ENCODE measurements at regions not wholly inside any gene's neighbourhood (a gene's known extent, or its start where the extent isn't known, plus 50 kb on each side); places are given as distances from the start of the nearest gene placed in this dataset.
"Not testable (repeated sequence)": the region's sequence is repeated elsewhere in the genome, so short reads cannot be mapped to it uniquely, and the experiment has no call there.

DNA sequence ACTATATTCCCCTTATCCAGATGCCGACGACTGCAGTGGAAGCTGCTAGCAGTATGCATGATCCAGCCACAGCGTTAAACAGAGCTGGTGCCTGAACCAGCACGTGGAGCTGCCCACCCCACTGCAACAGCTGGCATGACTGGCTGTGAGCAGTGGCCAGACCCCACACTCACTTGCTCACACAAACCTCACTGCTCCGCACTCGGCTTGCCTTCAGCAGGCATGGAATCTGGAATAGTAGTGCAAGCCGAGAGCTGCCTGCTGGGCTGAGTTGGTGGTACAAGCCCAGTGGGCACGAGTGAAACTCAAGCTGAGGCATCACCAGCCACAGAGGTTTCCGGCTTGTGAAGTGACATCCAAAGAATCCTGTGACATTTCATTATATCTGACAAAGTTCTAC lies 1197.6 kb downstream of the FAM133A start:
- Histone ChIP-seq H3K9me3 (ENCODE audit: control insufficient read depth, insufficient read depth, low read length) (no peaks in the 10 kb centered on the region), H3K36me3 (ENCODE audit: control insufficient read depth, insufficient read depth, low read length) (no peaks in the 10 kb centered on the region), H3K4me1 (ENCODE audit: control insufficient read depth, insufficient read depth, low read length) (no peaks in the 10 kb centered on the region), H3K4me3 (ENCODE audit: low read length) (no peak overlapping the region), H3K27ac (ENCODE audit: low read length) (no peak overlapping the region), H3K27me3 (ENCODE audit: control insufficient read depth, insufficient read depth, low read length) (no peaks in the 10 kb centered on the region)
- no CpG with 5 or more reads among the region's 9 CpGs for WGBS (ENCODE audit: insufficient coverage, insufficient read length)
- DNase-seq (ENCODE audit: low read depth, low spot score) = no peak

DNA sequence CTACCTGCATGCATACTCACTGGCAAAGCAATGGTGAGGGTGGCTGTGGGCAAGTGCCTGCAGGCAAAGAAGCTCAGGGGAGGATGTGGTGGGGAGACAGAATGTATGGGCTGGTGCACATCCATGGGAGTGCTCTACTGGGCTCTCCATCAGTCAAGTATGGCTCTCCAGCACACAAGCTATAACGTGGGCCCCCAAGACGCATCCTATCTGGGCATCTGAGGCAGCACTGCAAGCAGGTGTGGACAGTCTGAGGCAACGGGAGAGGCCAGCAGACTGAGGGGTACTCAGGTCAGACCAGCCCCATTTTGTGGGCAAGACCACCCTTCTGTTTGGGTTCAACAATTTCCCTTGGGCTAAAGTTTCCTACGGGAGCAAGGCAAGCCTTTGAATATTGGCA lies 1227.8 kb downstream of the FAM133A start:
- no peaks in the 10 kb centered on the region for H3K27me3 ChIP-seq (ENCODE audit: control insufficient read depth, insufficient read depth, low read length)
- WGBS (ENCODE audit: insufficient coverage, insufficient read length) = no CpG with 5 or more reads among the region's 4 CpGs
- no peaks in the 10 kb centered on the region for H3K4me1 ChIP-seq (ENCODE audit: control insufficient read depth, insufficient read depth, low read length)
- H3K27ac ChIP-seq (ENCODE audit: low read length) = no peak overlapping the region
- no peaks in the 10 kb centered on the region for H3K36me3 ChIP-seq (ENCODE audit: control insufficient read depth, insufficient read depth, low read length)
- no peak for DNase-seq (ENCODE audit: low read depth, low spot score)
- no peak overlapping the region for H3K4me3 ChIP-seq (ENCODE audit: low read length)
- no peaks in the 10 kb centered on the region for H3K9me3 ChIP-seq (ENCODE audit: control insufficient read depth, insufficient read depth, low read length)

GRCh38 chrX:94908171-94908570 lies 1234.2 kb downstream of the FAM133A start:
- H3K27ac ChIP-seq (ENCODE audit: low read length) = no peak overlapping the region
- no peaks in the 10 kb centered on the region for H3K27me3 ChIP-seq (ENCODE audit: control insufficient read depth, insufficient read depth, low read length)
- H3K4me1 ChIP-seq (ENCODE audit: control insufficient read depth, insufficient read depth, low read length) = no peaks in the 10 kb centered on the region
- H3K36me3 ChIP-seq (ENCODE audit: control insufficient read depth, insufficient read depth, low read length) = no peaks in the 10 kb centered on the region
- WGBS (ENCODE audit: insufficient coverage, insufficient read length) = no CpG with 5 or more reads among the region's 7 CpGs
- no peak overlapping the region for H3K4me3 ChIP-seq (ENCODE audit: low read length)
- H3K9me3 ChIP-seq (ENCODE audit: control insufficient read depth, insufficient read depth, low read length) = no peaks in the 10 kb centered on the region
- no peak for DNase-seq (ENCODE audit: low read depth, low spot score)

DNA sequence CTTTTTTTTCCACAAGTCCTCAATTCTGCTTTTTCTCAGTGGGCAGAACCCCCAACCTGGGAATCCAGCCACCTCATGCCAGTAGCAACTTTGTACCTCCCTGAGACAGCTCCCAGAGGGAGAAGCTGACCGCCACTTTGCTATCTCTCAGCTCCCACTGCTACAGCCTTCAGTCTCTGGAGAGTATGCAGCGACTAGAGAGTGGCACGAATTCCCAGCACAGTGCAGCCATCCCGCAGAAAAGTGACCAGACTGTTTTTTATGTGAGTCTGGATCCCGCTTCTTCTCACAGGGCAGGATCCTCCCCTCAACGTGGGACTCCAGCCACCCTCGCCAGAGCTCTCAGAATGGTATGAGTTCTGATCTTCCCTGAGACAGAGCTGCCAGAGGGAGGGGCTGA lies 1234.6 kb downstream of the FAM133A start:
- no peaks in the 10 kb centered on the region for H3K4me1 ChIP-seq (ENCODE audit: control insufficient read depth, insufficient read depth, low read length)
- no peaks in the 10 kb centered on the region for H3K27me3 ChIP-seq (ENCODE audit: control insufficient read depth, insufficient read depth, low read length)
- no peak for DNase-seq (ENCODE audit: low read depth, low spot score)
- H3K27ac ChIP-seq (ENCODE audit: low read length) = no peak overlapping the region
- no CpG with 5 or more reads among the region's 7 CpGs for WGBS (ENCODE audit: insufficient coverage, insufficient read length)
- H3K9me3 ChIP-seq (ENCODE audit: control insufficient read depth, insufficient read depth, low read length) = no peaks in the 10 kb centered on the region
- H3K4me3 ChIP-seq (ENCODE audit: low read length) = no peak overlapping the region
- H3K36me3 ChIP-seq (ENCODE audit: control insufficient read depth, insufficient read depth, low read length) = no peaks in the 10 kb centered on the region

DNA sequence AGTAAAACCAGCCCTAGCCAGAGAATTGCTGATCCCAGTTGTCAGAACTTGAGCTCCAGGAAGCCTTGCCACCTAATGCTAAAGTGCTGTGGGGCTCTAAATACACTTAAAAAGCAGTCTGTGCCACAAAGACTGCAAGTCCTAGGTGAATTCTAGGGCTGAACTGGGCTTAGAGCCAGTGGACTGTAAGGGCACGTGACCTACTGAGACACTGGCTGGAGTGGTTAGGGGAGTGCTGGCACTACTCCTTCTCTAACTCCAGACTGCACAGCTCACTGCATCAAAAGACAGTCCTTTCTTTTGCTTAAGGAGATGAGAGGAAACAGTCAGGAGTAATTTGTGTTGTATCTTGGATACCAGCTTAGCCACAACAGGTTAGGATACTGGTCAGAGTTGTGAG lies 1240.2 kb downstream of the FAM133A start:
- no peaks in the 10 kb centered on the region for H3K4me1 ChIP-seq (ENCODE audit: control insufficient read depth, insufficient read depth, low read length)
- H3K36me3 ChIP-seq (ENCODE audit: control insufficient read depth, insufficient read depth, low read length) = no peaks in the 10 kb centered on the region
- H3K27me3 ChIP-seq (ENCODE audit: control insufficient read depth, insufficient read depth, low read length) = no peaks in the 10 kb centered on the region
- WGBS (ENCODE audit: insufficient coverage, insufficient read length) = no CpG with 5 or more reads among the region's 1 CpG
- no peak for DNase-seq (ENCODE audit: low read depth, low spot score)
- H3K27ac ChIP-seq (ENCODE audit: low read length) = no peak overlapping the region
- H3K9me3 ChIP-seq (ENCODE audit: control insufficient read depth, insufficient read depth, low read length) = no peaks in the 10 kb centered on the region
- H3K4me3 ChIP-seq (ENCODE audit: low read length) = no peak overlapping the region

DNA sequence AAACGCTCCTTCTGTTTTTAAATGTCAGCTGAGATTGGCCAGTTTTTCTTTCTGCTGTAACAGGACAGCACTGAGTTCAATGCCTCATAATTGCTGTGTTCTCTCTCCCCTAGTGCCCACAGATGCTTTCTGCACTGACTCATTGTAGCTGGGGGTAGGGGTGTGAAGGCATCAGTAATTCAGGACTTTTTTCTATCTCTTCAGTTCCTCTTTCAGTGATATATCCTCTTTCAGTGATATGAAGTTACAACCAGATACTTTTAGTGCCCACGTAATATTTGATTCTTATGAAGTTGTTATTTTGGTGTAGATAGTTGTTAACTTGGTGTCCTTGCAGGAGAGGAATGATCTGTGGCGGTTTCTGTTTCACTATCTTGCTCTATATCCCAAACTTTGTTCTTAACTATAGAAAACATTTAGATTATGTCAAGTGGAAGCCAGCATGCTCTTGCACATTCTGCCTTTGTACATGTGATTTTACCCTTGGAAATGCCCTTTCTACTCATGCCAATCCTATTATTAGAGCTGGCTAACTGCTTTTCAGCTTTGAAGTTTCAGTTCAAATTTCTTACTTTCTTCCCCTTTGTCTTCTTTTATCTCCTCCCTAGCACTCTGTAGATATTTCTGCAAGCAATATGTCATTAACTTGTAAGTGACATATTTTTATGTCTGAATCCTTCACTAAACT lies 1258.4 kb downstream of the FAM133A start:
- no peaks in the 10 kb centered on the region for H3K27me3 ChIP-seq (ENCODE audit: control insufficient read depth, insufficient read depth, low read length)
- H3K4me3 ChIP-seq (ENCODE audit: low read length) = no peak overlapping the region
- WGBS (ENCODE audit: insufficient coverage, insufficient read length) = no CpG with 5 or more reads among the region's 3 CpGs
- no peak overlapping the region for H3K27ac ChIP-seq (ENCODE audit: low read length)
- no peaks in the 10 kb centered on the region for H3K36me3 ChIP-seq (ENCODE audit: control insufficient read depth, insufficient read depth, low read length)
- H3K4me1 ChIP-seq (ENCODE audit: control insufficient read depth, insufficient read depth, low read length) = no peaks in the 10 kb centered on the region
- H3K9me3 ChIP-seq (ENCODE audit: control insufficient read depth, insufficient read depth, low read length) = no peaks in the 10 kb centered on the region
- DNase-seq (ENCODE audit: low read depth, low spot score) = no peak

- Histone ChIP-seq H3K27me3 (ENCODE audit: control insufficient read depth, insufficient read depth, low read length) (no peaks in the 10 kb centered on the region), H3K36me3 (ENCODE audit: control insufficient read depth, insufficient read depth, low read length) (no peaks in the 10 kb centered on the region), H3K4me3 (ENCODE audit: low read length) (no peak overlapping the region), H3K9me3 (ENCODE audit: control insufficient read depth, insufficient read depth, low read length) (no peaks in the 10 kb centered on the region), H3K27ac (ENCODE audit: low read length) (no peak overlapping the region), H3K4me1 (ENCODE audit: control insufficient read depth, insufficient read depth, low read length) (no peaks in the 10 kb centered on the region)
- no peak for DNase-seq (ENCODE audit: low read depth, low spot score)
- WGBS (ENCODE audit: insufficient coverage, insufficient read length) = no CpG with 5 or more reads among the region's 1 CpG
Measured at GRCh38 chrX:94936722-94937121, 1262.7 kb downstream of the FAM133A start.

- H3K9me3 ChIP-seq (ENCODE audit: control insufficient read depth, insufficient read depth, low read length) = no peaks in the 10 kb centered on the region
- no peak overlapping the region for H3K4me3 ChIP-seq (ENCODE audit: low read length)
- H3K27me3 ChIP-seq (ENCODE audit: control insufficient read depth, insufficient read depth, low read length) = no peaks in the 10 kb centered on the region
- no peak overlapping the region for H3K27ac ChIP-seq (ENCODE audit: low read length)
- DNase-seq (ENCODE audit: low read depth, low spot score) = no peak
- no peaks in the 10 kb centered on the region for H3K36me3 ChIP-seq (ENCODE audit: control insufficient read depth, insufficient read depth, low read length)
- no CpG with 5 or more reads among the region's 2 CpGs for WGBS (ENCODE audit: insufficient coverage, insufficient read length)
- no peaks in the 10 kb centered on the region for H3K4me1 ChIP-seq (ENCODE audit: control insufficient read depth, insufficient read depth, low read length)
Measured at GRCh38 chrX:94937491-94937890, 1263.5 kb downstream of the FAM133A start.

DNA sequence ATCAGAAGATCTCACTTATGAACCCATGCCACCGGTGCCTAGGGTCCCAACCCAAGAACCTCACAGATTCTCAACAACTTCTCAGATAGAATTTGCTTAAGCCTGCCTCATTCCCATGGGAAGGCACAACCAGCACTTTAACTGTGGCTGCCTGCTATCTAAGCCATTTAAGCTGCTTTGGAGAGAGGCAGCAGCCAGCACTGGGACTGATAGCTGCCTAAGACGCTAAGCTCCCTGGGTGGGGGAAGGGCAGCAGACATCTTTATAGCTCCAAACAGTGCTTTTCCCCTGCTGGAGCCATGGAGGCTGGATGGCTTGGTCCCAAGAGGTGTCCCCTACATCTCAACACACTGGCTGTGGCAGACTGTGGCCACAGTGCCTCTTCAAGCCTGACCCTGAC lies 1268.6 kb downstream of the FAM133A start:
- Histone ChIP-seq H3K27ac (ENCODE audit: low read length) (no peak overlapping the region), H3K9me3 (ENCODE audit: control insufficient read depth, insufficient read depth, low read length) (no peaks in the 10 kb centered on the region), H3K4me3 (ENCODE audit: low read length) (no peak overlapping the region), H3K36me3 (ENCODE audit: control insufficient read depth, insufficient read depth, low read length) (no peaks in the 10 kb centered on the region), H3K27me3 (ENCODE audit: control insufficient read depth, insufficient read depth, low read length) (no peaks in the 10 kb centered on the region), H3K4me1 (ENCODE audit: control insufficient read depth, insufficient read depth, low read length) (no peaks in the 10 kb centered on the region)
- WGBS (ENCODE audit: insufficient coverage, insufficient read length) = no CpG with 5 or more reads among the region's 2 CpGs
- no peak for DNase-seq (ENCODE audit: low read depth, low spot score)

DNA sequence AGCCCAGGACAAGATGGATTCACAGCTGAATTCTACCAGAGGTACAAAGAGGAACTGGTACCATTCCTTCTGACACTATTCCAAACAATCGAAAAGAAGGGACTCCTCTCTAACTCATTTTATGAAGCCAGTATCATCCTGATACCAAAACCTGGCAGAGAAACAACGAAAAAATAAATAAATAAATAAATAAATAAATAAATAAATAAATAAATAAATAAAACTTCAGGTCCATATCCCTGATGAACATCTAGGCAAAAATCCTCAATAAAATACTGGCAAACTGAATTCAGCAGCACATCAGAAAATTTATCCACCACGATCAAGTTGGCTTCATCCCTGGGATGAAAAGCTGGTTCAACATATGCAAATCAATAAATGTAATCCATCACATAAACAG lies 1272.1 kb downstream of the FAM133A start:
- H3K9me3 ChIP-seq (ENCODE audit: control insufficient read depth, insufficient read depth, low read length); H3K4me1 ChIP-seq (ENCODE audit: control insufficient read depth, insufficient read depth, low read length); H3K36me3 ChIP-seq (ENCODE audit: control insufficient read depth, insufficient read depth, low read length); H3K27ac ChIP-seq (ENCODE audit: low read length); H3K27me3 ChIP-seq (ENCODE audit: control insufficient read depth, insufficient read depth, low read length); DNase-seq (ENCODE audit: low read depth, low spot score); H3K4me3 ChIP-seq (ENCODE audit: low read length): not testable (repeated sequence)
- WGBS (ENCODE audit: insufficient coverage, insufficient read length) = no CpG with 5 or more reads among the region's 3 CpGs

DNA sequence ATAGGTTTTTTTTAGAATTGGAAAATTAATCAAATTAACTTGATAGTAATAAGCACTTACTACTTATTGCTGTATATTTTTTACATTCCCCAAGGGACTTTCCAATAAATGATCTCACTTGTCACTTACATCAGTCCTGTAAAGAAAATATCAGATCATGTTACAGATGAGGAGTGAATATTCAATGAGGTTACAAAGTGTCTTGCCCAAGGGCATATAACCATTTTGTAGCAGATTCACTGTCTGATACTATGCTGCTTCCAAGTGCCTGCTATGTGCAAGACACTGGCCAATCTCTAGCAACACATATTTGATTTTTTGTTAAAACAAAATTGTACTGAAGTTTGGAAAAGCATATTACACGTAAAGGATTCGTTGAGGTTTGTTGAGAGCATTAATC lies 1287.7 kb downstream of the FAM133A start:
- no CpG with 5 or more reads among the region's 2 CpGs for WGBS (ENCODE audit: insufficient coverage, insufficient read length)
- no peaks in the 10 kb centered on the region for H3K27me3 ChIP-seq (ENCODE audit: control insufficient read depth, insufficient read depth, low read length)

More for the DNA sequence above, 1287.7 kb downstream of the FAM133A start:
- H3K27ac ChIP-seq (ENCODE audit: low read length) = no peak overlapping the region
- H3K36me3 ChIP-seq (ENCODE audit: control insufficient read depth, insufficient read depth, low read length) = no peaks in the 10 kb centered on the region
- no peaks in the 10 kb centered on the region for H3K4me1 ChIP-seq (ENCODE audit: control insufficient read depth, insufficient read depth, low read length)
- no peak overlapping the region for H3K4me3 ChIP-seq (ENCODE audit: low read length)
- no peak for DNase-seq (ENCODE audit: low read depth, low spot score)
- no peaks in the 10 kb centered on the region for H3K9me3 ChIP-seq (ENCODE audit: control insufficient read depth, insufficient read depth, low read length)
